Smooth muscle cell (in vitro differentiated cells): ENCODE measurements at regions not wholly inside any gene's neighbourhood (a gene's known extent, or its start where the extent isn't known, plus 50 kb on each side); places are given as distances from the start of the nearest gene placed in this dataset.

ENCODE experiments used
- DNase-seq: peaks from one replicate; lab custom pipeline; 2025; ENCODE audit not compliant: unreplicated experiment; lab: John Stamatoyannopoulos, UW
- H2AFZ ChIP-seq: fragments of 200-600 bp; sonication (generic); 2 replicates; pipeline ENCODE4 v1.6.0; 2016; ENCODE audit warnings: antibody characterized with exemption, low read depth, mild to moderate bottlenecking
- H3F3A ChIP-seq: fragments of 200-600 bp; sonication (generic); 2 replicates; pipeline ENCODE4 v1.6.0; 2017; ENCODE audit warnings: antibody characterized with exemption, low read depth
- H3K27ac ChIP-seq: fragments of 200-600 bp; sonication (generic); 2 replicates; pipeline ENCODE4 v1.5.1; 2016; ENCODE audit warnings: low read depth, mild to moderate bottlenecking
- H3K27me3 ChIP-seq: fragments of 200-600 bp; sonication (generic); 2 replicates; pipeline ENCODE4 v1.6.1; 2016; ENCODE audit warnings: low read depth, mild to moderate bottlenecking
- H3K36me3 ChIP-seq: fragments of 200-600 bp; sonication (generic); 2 replicates; pipeline ENCODE4 v1.5.1; 2016; ENCODE audit warnings: low read depth
- H3K4me1 ChIP-seq: fragments of 200-600 bp; sonication (generic); 2 replicates; pipeline ENCODE4 v1.5.1; 2016; ENCODE audit warnings: low read depth
- H3K4me2 ChIP-seq: fragments of 200-600 bp; sonication (generic); 2 replicates; pipeline ENCODE4 v1.6.0; 2016; ENCODE audit warnings: mild to moderate bottlenecking
- H3K4me3 ChIP-seq: fragments of 200-600 bp; sonication (generic); 2 replicates; pipeline ENCODE4 v1.5.1; 2016; ENCODE audit warnings: mild to moderate bottlenecking
- H3K79me2 ChIP-seq: fragments of 200-600 bp; sonication (generic); 2 replicates; pipeline ENCODE4 v1.6.0; 2016; ENCODE audit warnings: low read depth, mild to moderate bottlenecking
- H3K9ac ChIP-seq: fragments of 200-600 bp; sonication (generic); 2 replicates; pipeline ENCODE4 v1.6.0; 2016; ENCODE audit warnings: low read depth
- H3K9me3 ChIP-seq: fragments of 200-600 bp; sonication (generic); replicated peaks from 2 replicates; pipeline ENCODE4 v1.5.1; 2016; ENCODE audit warnings: low read depth
- H4K20me1 ChIP-seq: fragments of 200-600 bp; sonication (generic); 2 replicates; pipeline ENCODE4 v1.6.0; 2016; ENCODE audit warnings: low read depth
- WGBS: methylation state at CpG from one replicate; pipeline ENCODE4 v1.1.7; 2016; ENCODE audit warnings: low lambda C conversion rate; 5-methylcytosine and 5-hydroxymethylcytosine counted together
- TF ChIP-seq, protein P1 (sequence below): fragments of 200-600 bp; sonication (generic); IDR thresholded peaks from 2 replicates; pipeline ENCODE4 v1.5.1; 2017; ENCODE audit warnings: borderline replicate concordance, mild to moderate bottlenecking, antibody characterized with exemption; ENCODE audit not compliant: insufficient read depth, poor library complexity, severe bottlenecking

GRCh38 chr6:169048185-169048864, 205.3 kb downstream of the THBS2 start:
- TF ChIP-seq, protein P1, sequence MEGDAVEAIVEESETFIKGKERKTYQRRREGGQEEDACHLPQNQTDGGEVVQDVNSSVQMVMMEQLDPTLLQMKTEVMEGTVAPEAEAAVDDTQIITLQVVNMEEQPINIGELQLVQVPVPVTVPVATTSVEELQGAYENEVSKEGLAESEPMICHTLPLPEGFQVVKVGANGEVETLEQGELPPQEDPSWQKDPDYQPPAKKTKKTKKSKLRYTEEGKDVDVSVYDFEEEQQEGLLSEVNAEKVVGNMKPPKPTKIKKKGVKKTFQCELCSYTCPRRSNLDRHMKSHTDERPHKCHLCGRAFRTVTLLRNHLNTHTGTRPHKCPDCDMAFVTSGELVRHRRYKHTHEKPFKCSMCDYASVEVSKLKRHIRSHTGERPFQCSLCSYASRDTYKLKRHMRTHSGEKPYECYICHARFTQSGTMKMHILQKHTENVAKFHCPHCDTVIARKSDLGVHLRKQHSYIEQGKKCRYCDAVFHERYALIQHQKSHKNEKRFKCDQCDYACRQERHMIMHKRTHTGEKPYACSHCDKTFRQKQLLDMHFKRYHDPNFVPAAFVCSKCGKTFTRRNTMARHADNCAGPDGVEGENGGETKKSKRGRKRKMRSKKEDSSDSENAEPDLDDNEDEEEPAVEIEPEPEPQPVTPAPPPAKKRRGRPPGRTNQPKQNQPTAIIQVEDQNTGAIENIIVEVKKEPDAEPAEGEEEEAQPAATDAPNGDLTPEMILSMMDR, result no peak
- Histone ChIP-seq H4K20me1 (no peaks in the 10 kb centered on the region), H3K4me3 (no peak overlapping the region), H3K4me2 (no peak overlapping the region), H3K27me3 (no peaks in the 10 kb centered on the region), H2AFZ (no peak overlapping the region), H3K79me2 (no peaks in the 10 kb centered on the region), H3K9ac (no peak overlapping the region), H3K36me3 (no peaks in the 10 kb centered on the region), H3K4me1 (no peaks in the 10 kb centered on the region), H3K9me3 (no peaks in the 10 kb centered on the region), H3F3A (no peaks in the 10 kb centered on the region), H3K27ac (no peak overlapping the region)
- no peak for DNase-seq
- WGBS, result 92% methylated on average over 18 of the region's 18 CpGs

DNA sequence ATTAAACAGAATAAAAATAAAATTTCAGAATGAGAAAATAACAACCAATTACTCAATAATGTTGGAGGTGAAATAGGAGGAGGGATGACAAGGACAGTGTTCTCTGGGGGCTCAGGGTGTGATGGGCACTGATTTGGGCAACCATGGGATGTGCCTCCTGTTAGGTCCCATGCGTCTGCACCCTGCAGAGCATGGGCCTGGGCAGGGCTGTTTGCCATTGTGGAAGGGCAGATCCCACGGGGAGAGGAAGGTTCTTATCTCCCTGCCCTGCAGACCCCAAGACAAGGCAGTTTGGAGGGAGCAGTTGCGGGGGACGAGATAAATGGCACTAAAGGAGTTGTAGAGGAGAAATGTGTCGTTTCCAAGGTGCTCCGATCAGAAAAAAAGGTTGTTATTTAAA, 206.3 kb downstream of the THBS2 start:
- Histone ChIP-seq H2AFZ (no peak overlapping the region), H3K27me3 (no peaks in the 10 kb centered on the region), H3K27ac (no peak overlapping the region), H3K4me2 (no peak overlapping the region), H3K9me3 (no peaks in the 10 kb centered on the region), H4K20me1 (no peaks in the 10 kb centered on the region), H3K4me3 (no peak overlapping the region), H3K9ac (no peak overlapping the region), H3K79me2 (no peaks in the 10 kb centered on the region), H3K36me3 (no peaks in the 10 kb centered on the region), H3K4me1 (no peaks in the 10 kb centered on the region), H3F3A (no peaks in the 10 kb centered on the region)
- DNase-seq, result no peak
- 88% methylated on average over 6 of the region's 6 CpGs for WGBS
- TF ChIP-seq, protein P1, result no peak

DNA sequence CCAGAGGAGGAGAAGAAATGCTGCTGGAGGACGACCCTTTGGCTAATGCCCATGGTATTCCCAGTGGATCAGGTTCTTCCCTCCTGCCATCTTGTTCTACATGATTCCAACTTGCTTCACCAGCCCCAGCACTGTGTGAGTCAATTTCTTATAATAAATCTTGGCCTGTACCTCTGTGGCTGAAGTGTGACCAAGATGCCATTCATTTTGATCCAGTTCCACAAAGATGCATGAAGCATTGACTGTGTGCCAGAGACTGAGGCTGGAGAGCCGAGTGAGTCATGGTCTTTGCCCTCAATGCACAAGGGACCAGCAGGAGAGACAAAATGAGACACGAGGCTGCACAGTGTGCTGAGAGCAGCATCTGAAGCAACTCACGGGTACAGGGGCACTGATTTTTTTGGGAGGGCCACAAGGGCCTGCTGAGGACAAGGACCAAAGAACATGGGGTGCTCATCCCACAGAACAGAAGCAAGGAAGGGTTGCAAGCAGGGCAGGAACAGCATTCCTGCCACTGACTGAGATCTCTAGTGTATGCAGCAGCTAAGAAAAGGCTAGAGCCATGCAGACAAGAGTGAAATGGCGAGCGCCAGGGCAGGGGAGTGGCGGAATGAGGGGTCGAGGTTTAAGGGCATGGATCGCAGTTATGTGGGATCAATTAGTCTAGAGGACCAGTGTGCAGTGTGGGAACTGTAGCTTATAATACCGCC, 207.0 kb downstream of the THBS2 start:
- TF ChIP-seq, protein P1, result no peak
- H3K9me3 ChIP-seq, result no peaks in the 10 kb centered on the region
- 87% methylated on average over 10 of the region's 10 CpGs for WGBS
- no peak overlapping the region for H3K27ac ChIP-seq
- no peaks in the 10 kb centered on the region for H4K20me1 ChIP-seq
- H3K9ac ChIP-seq, result no peak overlapping the region
- no peak overlapping the region for H2AFZ ChIP-seq
- H3K4me1 ChIP-seq, result no peaks in the 10 kb centered on the region
- H3F3A ChIP-seq, result no peaks in the 10 kb centered on the region
- no peaks in the 10 kb centered on the region for H3K79me2 ChIP-seq
- no peaks in the 10 kb centered on the region for H3K27me3 ChIP-seq
- DNase-seq, result no peak
- H3K36me3 ChIP-seq, result no peaks in the 10 kb centered on the region
- no peak overlapping the region for H3K4me2 ChIP-seq
- H3K4me3 ChIP-seq, result no peak overlapping the region

GRCh38 chr6:169046021-169046420, 207.6 kb downstream of the THBS2 start:
- Histone ChIP-seq H3K4me1 (no peaks in the 10 kb centered on the region), H3F3A (no peaks in the 10 kb centered on the region), H4K20me1 (no peaks in the 10 kb centered on the region), H3K9ac (no peak overlapping the region), H2AFZ (no peak overlapping the region), H3K4me3 (no peak overlapping the region), H3K4me2 (no peak overlapping the region), H3K79me2 (no peaks in the 10 kb centered on the region), H3K27ac (no peak overlapping the region), H3K27me3 (no peaks in the 10 kb centered on the region), H3K9me3 (no peaks in the 10 kb centered on the region), H3K36me3 (no peaks in the 10 kb centered on the region)
- no peak for DNase-seq
- TF ChIP-seq, protein P1, result no peak
